ENCODE measurements at regions not wholly inside any gene's neighbourhood (a gene's known extent, or its start where the extent isn't known, plus 50 kb on each side); places are given as distances from the start of the nearest gene placed in this dataset.

GRCh38 chr20:7617797-7618196 is 322.5 kb downstream of the HAO1 start:
- Mint-ChIP-seq H3K4me1 (no peaks in the 10 kb centered on the region), H3K9me3 (peaks cover 13% of the 10 kb centered on the region), H3K27me3 (ENCODE audit: insufficient read depth, low read depth, poor library complexity) (no peaks in the 10 kb centered on the region), H3K27ac (no peak overlapping the region), H3K4me3 (no peak overlapping the region), H3K36me3 (ENCODE audit: low read depth) (peaks cover 6% of the 10 kb centered on the region; the same call in 2 of the 3 replicates)
- H3K27me3 ChIP-seq (ENCODE audit: insufficient read depth): no peaks in the 10 kb centered on the region
- DNase-seq (ENCODE audit: low spot score) (no peak), ATAC-seq (no peak)
- H2AFZ ChIP-seq: no peak overlapping the region
- H3F3A ChIP-seq (replicated peaks; ENCODE audit: low read depth): no peaks in the 10 kb centered on the region
- H3K4me3 ChIP-seq: no peak overlapping the region
- no peak overlapping the region for H3K4me2 ChIP-seq
- H3K79me2 ChIP-seq (replicated peaks; ENCODE audit: insufficient read depth): no peaks in the 10 kb centered on the region
- no peaks in the 10 kb centered on the region for H3K36me3 ChIP-seq (ENCODE audit: insufficient read depth)
- no peaks in the 10 kb centered on the region for H3K9me2 ChIP-seq (ENCODE audit: insufficient read depth)
- no peaks in the 10 kb centered on the region for H3K4me1 ChIP-seq (ENCODE audit: insufficient read depth)
- H3K27ac ChIP-seq (ENCODE audit: low read depth): no peak overlapping the region
- H4K20me1 ChIP-seq (replicated peaks; ENCODE audit: insufficient read depth): no peaks in the 10 kb centered on the region
- TF ChIP-seq ETS1 (IDR thresholded peaks at IDR 0.05) (no peak), REST (IDR thresholded peaks at IDR 0.05; ENCODE audit: unreplicated experiment) (no peak), EZH2phosphoT487 (IDR thresholded peaks at IDR 0.05; ENCODE audit: unreplicated experiment) (no peak), ZNF331 (CRISPR knock-in tag; IDR thresholded peaks at IDR 0.05; ENCODE audit: low read depth) (no peak), JUNB (IDR thresholded peaks at IDR 0.05; ENCODE audit: unreplicated experiment) (no peak), POLR2AphosphoS5 (IDR thresholded peaks at IDR 0.05; ENCODE audit: low read depth) (no peak), STAT1 (IDR thresholded peaks at IDR 0.05; ENCODE audit: unreplicated experiment) (no peak), NANOG (IDR thresholded peaks at IDR 0.05; ENCODE audit: borderline replicate concordance) (no peak), ZNF114 (CRISPR knock-in tag; IDR thresholded peaks at IDR 0.05) (no peak), EZH2 (IDR thresholded peaks at IDR 0.05; ENCODE audit: low read depth, unreplicated experiment) (no peak), CREB1 (CRISPR knock-in tag; IDR thresholded peaks at IDR 0.05; ENCODE audit: low read depth) (no peak)
- TF ChIP-seq, protein P1, sequence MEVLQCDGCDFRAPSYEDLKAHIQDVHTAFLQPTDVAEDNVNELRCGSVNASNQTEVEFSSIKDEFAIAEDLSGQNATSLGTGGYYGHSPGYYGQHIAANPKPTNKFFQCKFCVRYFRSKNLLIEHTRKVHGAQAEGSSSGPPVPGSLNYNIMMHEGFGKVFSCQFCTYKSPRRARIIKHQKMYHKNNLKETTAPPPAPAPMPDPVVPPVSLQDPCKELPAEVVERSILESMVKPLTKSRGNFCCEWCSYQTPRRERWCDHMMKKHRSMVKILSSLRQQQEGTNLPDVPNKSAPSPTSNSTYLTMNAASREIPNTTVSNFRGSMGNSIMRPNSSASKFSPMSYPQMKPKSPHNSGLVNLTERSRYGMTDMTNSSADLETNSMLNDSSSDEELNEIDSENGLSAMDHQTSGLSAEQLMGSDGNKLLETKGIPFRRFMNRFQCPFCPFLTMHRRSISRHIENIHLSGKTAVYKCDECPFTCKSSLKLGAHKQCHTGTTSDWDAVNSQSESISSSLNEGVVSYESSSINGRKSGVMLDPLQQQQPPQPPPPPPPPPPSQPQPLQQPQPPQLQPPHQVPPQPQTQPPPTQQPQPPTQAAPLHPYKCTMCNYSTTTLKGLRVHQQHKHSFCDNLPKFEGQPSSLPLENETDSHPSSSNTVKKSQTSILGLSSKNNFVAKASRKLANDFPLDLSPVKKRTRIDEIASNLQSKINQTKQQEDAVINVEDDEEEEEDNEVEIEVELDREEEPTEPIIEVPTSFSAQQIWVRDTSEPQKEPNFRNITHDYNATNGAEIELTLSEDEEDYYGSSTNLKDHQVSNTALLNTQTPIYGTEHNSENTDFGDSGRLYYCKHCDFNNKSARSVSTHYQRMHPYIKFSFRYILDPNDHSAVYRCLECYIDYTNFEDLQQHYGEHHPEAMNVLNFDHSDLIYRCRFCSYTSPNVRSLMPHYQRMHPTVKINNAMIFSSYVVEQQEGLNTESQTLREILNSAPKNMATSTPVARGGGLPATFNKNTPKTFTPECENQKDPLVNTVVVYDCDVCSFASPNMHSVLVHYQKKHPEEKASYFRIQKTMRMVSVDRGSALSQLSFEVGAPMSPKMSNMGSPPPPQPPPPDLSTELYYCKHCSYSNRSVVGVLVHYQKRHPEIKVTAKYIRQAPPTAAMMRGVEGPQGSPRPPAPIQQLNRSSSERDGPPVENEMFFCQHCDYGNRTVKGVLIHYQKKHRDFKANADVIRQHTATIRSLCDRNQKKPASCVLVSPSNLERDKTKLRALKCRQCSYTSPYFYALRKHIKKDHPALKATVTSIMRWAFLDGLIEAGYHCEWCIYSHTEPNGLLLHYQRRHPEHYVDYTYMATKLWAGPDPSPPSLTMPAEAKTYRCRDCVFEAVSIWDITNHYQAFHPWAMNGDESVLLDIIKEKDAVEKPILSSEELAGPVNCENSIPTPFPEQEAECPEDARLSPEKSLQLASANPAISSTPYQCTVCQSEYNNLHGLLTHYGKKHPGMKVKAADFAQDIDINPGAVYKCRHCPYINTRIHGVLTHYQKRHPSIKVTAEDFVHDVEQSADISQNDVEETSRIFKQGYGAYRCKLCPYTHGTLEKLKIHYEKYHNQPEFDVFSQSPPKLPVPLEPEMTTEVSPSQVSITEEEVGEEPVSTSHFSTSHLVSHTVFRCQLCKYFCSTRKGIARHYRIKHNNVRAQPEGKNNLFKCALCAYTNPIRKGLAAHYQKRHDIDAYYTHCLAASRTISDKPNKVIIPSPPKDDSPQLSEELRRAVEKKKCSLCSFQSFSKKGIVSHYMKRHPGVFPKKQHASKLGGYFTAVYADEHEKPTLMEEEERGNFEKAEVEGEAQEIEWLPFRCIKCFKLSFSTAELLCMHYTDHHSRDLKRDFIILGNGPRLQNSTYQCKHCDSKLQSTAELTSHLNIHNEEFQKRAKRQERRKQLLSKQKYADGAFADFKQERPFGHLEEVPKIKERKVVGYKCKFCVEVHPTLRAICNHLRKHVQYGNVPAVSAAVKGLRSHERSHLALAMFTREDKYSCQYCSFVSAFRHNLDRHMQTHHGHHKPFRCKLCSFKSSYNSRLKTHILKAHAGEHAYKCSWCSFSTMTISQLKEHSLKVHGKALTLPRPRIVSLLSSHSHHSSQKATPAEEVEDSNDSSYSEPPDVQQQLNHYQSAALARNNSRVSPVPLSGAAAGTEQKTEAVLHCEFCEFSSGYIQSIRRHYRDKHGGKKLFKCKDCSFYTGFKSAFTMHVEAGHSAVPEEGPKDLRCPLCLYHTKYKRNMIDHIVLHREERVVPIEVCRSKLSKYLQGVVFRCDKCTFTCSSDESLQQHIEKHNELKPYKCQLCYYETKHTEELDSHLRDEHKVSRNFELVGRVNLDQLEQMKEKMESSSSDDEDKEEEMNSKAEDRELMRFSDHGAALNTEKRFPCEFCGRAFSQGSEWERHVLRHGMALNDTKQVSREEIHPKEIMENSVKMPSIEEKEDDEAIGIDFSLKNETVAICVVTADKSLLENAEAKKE (CRISPR knock-in tag; IDR thresholded peaks at IDR 0.05): no peak
- TF ChIP-seq, protein P2, sequence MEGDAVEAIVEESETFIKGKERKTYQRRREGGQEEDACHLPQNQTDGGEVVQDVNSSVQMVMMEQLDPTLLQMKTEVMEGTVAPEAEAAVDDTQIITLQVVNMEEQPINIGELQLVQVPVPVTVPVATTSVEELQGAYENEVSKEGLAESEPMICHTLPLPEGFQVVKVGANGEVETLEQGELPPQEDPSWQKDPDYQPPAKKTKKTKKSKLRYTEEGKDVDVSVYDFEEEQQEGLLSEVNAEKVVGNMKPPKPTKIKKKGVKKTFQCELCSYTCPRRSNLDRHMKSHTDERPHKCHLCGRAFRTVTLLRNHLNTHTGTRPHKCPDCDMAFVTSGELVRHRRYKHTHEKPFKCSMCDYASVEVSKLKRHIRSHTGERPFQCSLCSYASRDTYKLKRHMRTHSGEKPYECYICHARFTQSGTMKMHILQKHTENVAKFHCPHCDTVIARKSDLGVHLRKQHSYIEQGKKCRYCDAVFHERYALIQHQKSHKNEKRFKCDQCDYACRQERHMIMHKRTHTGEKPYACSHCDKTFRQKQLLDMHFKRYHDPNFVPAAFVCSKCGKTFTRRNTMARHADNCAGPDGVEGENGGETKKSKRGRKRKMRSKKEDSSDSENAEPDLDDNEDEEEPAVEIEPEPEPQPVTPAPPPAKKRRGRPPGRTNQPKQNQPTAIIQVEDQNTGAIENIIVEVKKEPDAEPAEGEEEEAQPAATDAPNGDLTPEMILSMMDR (conservative IDR thresholded peaks at IDR 0.05; ENCODE audit: low read depth in 2 of 2): no peak

Measured in GM23338 (cell line).